ENCODE measurements at regions not wholly inside any gene's neighbourhood (a gene's known extent, or its start where the extent isn't known, plus 50 kb on each side); places are given as distances from the start of the nearest gene placed in this dataset.

- Histone ChIP-seq H3K9me3 (ENCODE audit: control insufficient read depth, insufficient read depth, low read length) (no peaks in the 10 kb centered on the region), H3K9ac (ENCODE audit: low read depth, low read length) (no peak overlapping the region), H3K4me1 (ENCODE audit: control insufficient read depth, insufficient read depth, low read length) (no peaks in the 10 kb centered on the region), H3K36me3 (ENCODE audit: control insufficient read depth, insufficient read depth, low read length) (no peaks in the 10 kb centered on the region), H3K27me3 (ENCODE audit: control insufficient read depth, insufficient read depth, low read length) (no peaks in the 10 kb centered on the region), H3K27ac (ENCODE audit: low read depth, low read length) (no peak overlapping the region), H3K4me3 (ENCODE audit: low read depth, low read length) (no peak overlapping the region)
These were observed 94.6 kb upstream of the ARHGEF3 start for GRCh38 chr3:56896357-56896756.

- Histone ChIP-seq H3K9ac (ENCODE audit: low read depth, low read length) (no peak overlapping the region), H3K36me3 (ENCODE audit: control insufficient read depth, insufficient read depth, low read length) (no peaks in the 10 kb centered on the region), H3K9me3 (ENCODE audit: control insufficient read depth, insufficient read depth, low read length) (no peaks in the 10 kb centered on the region), H3K27me3 (ENCODE audit: control insufficient read depth, insufficient read depth, low read length) (no peaks in the 10 kb centered on the region), H3K4me1 (ENCODE audit: control insufficient read depth, insufficient read depth, low read length) (no peaks in the 10 kb centered on the region), H3K27ac (ENCODE audit: low read depth, low read length) (no peak overlapping the region), H3K4me3 (ENCODE audit: low read depth, low read length) (no peak overlapping the region)
These were observed 93.2 kb upstream of the ARHGEF3 start for GRCh38 chr3:56894881-56895431.

GRCh38 chr3:56890448-56891091, 88.8 kb upstream of the ARHGEF3 start:
- Histone ChIP-seq H3K36me3 (ENCODE audit: control insufficient read depth, insufficient read depth, low read length) (no peaks in the 10 kb centered on the region), H3K9ac (ENCODE audit: low read depth, low read length) (no peak overlapping the region), H3K4me1 (ENCODE audit: control insufficient read depth, insufficient read depth, low read length) (no peaks in the 10 kb centered on the region), H3K27me3 (ENCODE audit: control insufficient read depth, insufficient read depth, low read length) (no peaks in the 10 kb centered on the region), H3K9me3 (ENCODE audit: control insufficient read depth, insufficient read depth, low read length) (no peaks in the 10 kb centered on the region), H3K4me3 (ENCODE audit: low read depth, low read length) (no peak overlapping the region), H3K27ac (ENCODE audit: low read depth, low read length) (no peak overlapping the region)

GRCh38 chr3:56889131-56889530, 87.4 kb upstream of the ARHGEF3 start:
- H3K4me3 ChIP-seq (ENCODE audit: low read depth, low read length), result no peak overlapping the region
- H3K36me3 ChIP-seq (ENCODE audit: control insufficient read depth, insufficient read depth, low read length), result no peaks in the 10 kb centered on the region
- H3K9me3 ChIP-seq (ENCODE audit: control insufficient read depth, insufficient read depth, low read length), result no peaks in the 10 kb centered on the region
- no peak overlapping the region for H3K9ac ChIP-seq (ENCODE audit: low read depth, low read length)
- H3K27me3 ChIP-seq (ENCODE audit: control insufficient read depth, insufficient read depth, low read length), result no peaks in the 10 kb centered on the region
- H3K27ac ChIP-seq (ENCODE audit: low read depth, low read length), result no peak overlapping the region
- H3K4me1 ChIP-seq (ENCODE audit: control insufficient read depth, insufficient read depth, low read length), result no peaks in the 10 kb centered on the region

- no peaks in the 10 kb centered on the region for H3K36me3 ChIP-seq (ENCODE audit: control insufficient read depth, insufficient read depth, low read length)
- H3K4me1 ChIP-seq (ENCODE audit: control insufficient read depth, insufficient read depth, low read length), result no peaks in the 10 kb centered on the region
- H3K4me3 ChIP-seq (ENCODE audit: low read depth, low read length), result no peak overlapping the region
- H3K9ac ChIP-seq (ENCODE audit: low read depth, low read length), result no peak overlapping the region
- no peak overlapping the region for H3K27ac ChIP-seq (ENCODE audit: low read depth, low read length)
- H3K27me3 ChIP-seq (ENCODE audit: control insufficient read depth, insufficient read depth, low read length), result no peaks in the 10 kb centered on the region
- no peaks in the 10 kb centered on the region for H3K9me3 ChIP-seq (ENCODE audit: control insufficient read depth, insufficient read depth, low read length)
These were observed 85.8 kb upstream of the ARHGEF3 start for GRCh38 chr3:56887402-56888025.

- Histone ChIP-seq H3K36me3 (ENCODE audit: control insufficient read depth, insufficient read depth, low read length) (no peaks in the 10 kb centered on the region), H3K4me1 (ENCODE audit: control insufficient read depth, insufficient read depth, low read length) (no peaks in the 10 kb centered on the region), H3K27me3 (ENCODE audit: control insufficient read depth, insufficient read depth, low read length) (no peaks in the 10 kb centered on the region), H3K27ac (ENCODE audit: low read depth, low read length) (no peak overlapping the region), H3K9me3 (ENCODE audit: control insufficient read depth, insufficient read depth, low read length) (no peaks in the 10 kb centered on the region), H3K9ac (ENCODE audit: low read depth, low read length) (no peak overlapping the region), H3K4me3 (ENCODE audit: low read depth, low read length) (no peak overlapping the region)
These were observed 84.6 kb upstream of the ARHGEF3 start for GRCh38 chr3:56886314-56886713.

- Histone ChIP-seq H3K9me3 (ENCODE audit: control insufficient read depth, insufficient read depth, low read length) (no peaks in the 10 kb centered on the region), H3K4me3 (ENCODE audit: low read depth, low read length) (no peak overlapping the region), H3K4me1 (ENCODE audit: control insufficient read depth, insufficient read depth, low read length) (no peaks in the 10 kb centered on the region), H3K27me3 (ENCODE audit: control insufficient read depth, insufficient read depth, low read length) (no peaks in the 10 kb centered on the region), H3K36me3 (ENCODE audit: control insufficient read depth, insufficient read depth, low read length) (no peaks in the 10 kb centered on the region), H3K27ac (ENCODE audit: low read depth, low read length) (no peak overlapping the region), H3K9ac (ENCODE audit: low read depth, low read length) (no peak overlapping the region)
These were observed 84.1 kb upstream of the ARHGEF3 start for GRCh38 chr3:56885879-56886278.

GRCh38 chr3:56885453-56885852, 83.7 kb upstream of the ARHGEF3 start:
- H3K9ac ChIP-seq (ENCODE audit: low read depth, low read length), result no peak overlapping the region

GRCh38 chr3:56884387-56884786, 82.6 kb upstream of the ARHGEF3 start:
- no peaks in the 10 kb centered on the region for H3K4me1 ChIP-seq (ENCODE audit: control insufficient read depth, insufficient read depth, low read length)
- no peaks in the 10 kb centered on the region for H3K27me3 ChIP-seq (ENCODE audit: control insufficient read depth, insufficient read depth, low read length)
- no peak overlapping the region for H3K27ac ChIP-seq (ENCODE audit: low read depth, low read length)
- H3K4me3 ChIP-seq (ENCODE audit: low read depth, low read length), result no peak overlapping the region
- no peak overlapping the region for H3K9ac ChIP-seq (ENCODE audit: low read depth, low read length)
- H3K9me3 ChIP-seq (ENCODE audit: control insufficient read depth, insufficient read depth, low read length), result no peaks in the 10 kb centered on the region
- no peaks in the 10 kb centered on the region for H3K36me3 ChIP-seq (ENCODE audit: control insufficient read depth, insufficient read depth, low read length)

More at GRCh38 chr3:56885453-56885852, 83.7 kb upstream of the ARHGEF3 start:
- Histone ChIP-seq H3K36me3 (ENCODE audit: control insufficient read depth, insufficient read depth, low read length) (no peaks in the 10 kb centered on the region), H3K4me1 (ENCODE audit: control insufficient read depth, insufficient read depth, low read length) (no peaks in the 10 kb centered on the region), H3K9me3 (ENCODE audit: control insufficient read depth, insufficient read depth, low read length) (no peaks in the 10 kb centered on the region), H3K4me3 (ENCODE audit: low read depth, low read length) (no peak overlapping the region), H3K27me3 (ENCODE audit: control insufficient read depth, insufficient read depth, low read length) (no peaks in the 10 kb centered on the region), H3K27ac (ENCODE audit: low read depth, low read length) (no peak overlapping the region)

GRCh38 chr3:56883828-56884227, 82.1 kb upstream of the ARHGEF3 start:
- Histone ChIP-seq H3K9ac (ENCODE audit: low read depth, low read length) (no peak overlapping the region), H3K27me3 (ENCODE audit: control insufficient read depth, insufficient read depth, low read length) (no peaks in the 10 kb centered on the region), H3K4me3 (ENCODE audit: low read depth, low read length) (no peak overlapping the region), H3K27ac (ENCODE audit: low read depth, low read length) (no peak overlapping the region), H3K36me3 (ENCODE audit: control insufficient read depth, insufficient read depth, low read length) (no peaks in the 10 kb centered on the region), H3K9me3 (ENCODE audit: control insufficient read depth, insufficient read depth, low read length) (no peaks in the 10 kb centered on the region), H3K4me1 (ENCODE audit: control insufficient read depth, insufficient read depth, low read length) (no peaks in the 10 kb centered on the region)

GRCh38 chr3:56882896-56883295, 81.1 kb upstream of the ARHGEF3 start:
- H3K4me1 ChIP-seq (ENCODE audit: control insufficient read depth, insufficient read depth, low read length), result peaks cover 6% of the 10 kb centered on the region; the same call in 1 of the 2 replicates
- no peak overlapping the region for H3K27ac ChIP-seq (ENCODE audit: low read depth, low read length)

More at GRCh38 chr3:56882896-56883295, 81.1 kb upstream of the ARHGEF3 start:
- no peaks in the 10 kb centered on the region for H3K36me3 ChIP-seq (ENCODE audit: control insufficient read depth, insufficient read depth, low read length)
- H3K27me3 ChIP-seq (ENCODE audit: control insufficient read depth, insufficient read depth, low read length), result no peaks in the 10 kb centered on the region
- H3K9ac ChIP-seq (ENCODE audit: low read depth, low read length), result no peak overlapping the region
- H3K4me3 ChIP-seq (ENCODE audit: low read depth, low read length), result no peak overlapping the region
- H3K9me3 ChIP-seq (ENCODE audit: control insufficient read depth, insufficient read depth, low read length), result no peaks in the 10 kb centered on the region

Data from HUES48 (cell line).